Activated CD8-positive, alpha-beta memory T cell treated with anti-CD3 and anti-CD28 coated beads, Interleukin-2, amount 50 U/mL, for 1 hour (primary cell): ENCODE measurements at regions not wholly inside any gene's neighbourhood (a gene's known extent, or its start where the extent isn't known, plus 50 kb on each side); places are given as distances from the start of the nearest gene placed in this dataset.
"Not testable (repeated sequence)": the region's sequence is repeated elsewhere in the genome, so short reads cannot be mapped to it uniquely, and the experiment has no call there.

Experiments
- DNase-seq: peaks from one replicate; pipeline ENCODE4 v3.0.0-alpha.2; 2020; ENCODE audit errors: extremely low read depth

DNA sequence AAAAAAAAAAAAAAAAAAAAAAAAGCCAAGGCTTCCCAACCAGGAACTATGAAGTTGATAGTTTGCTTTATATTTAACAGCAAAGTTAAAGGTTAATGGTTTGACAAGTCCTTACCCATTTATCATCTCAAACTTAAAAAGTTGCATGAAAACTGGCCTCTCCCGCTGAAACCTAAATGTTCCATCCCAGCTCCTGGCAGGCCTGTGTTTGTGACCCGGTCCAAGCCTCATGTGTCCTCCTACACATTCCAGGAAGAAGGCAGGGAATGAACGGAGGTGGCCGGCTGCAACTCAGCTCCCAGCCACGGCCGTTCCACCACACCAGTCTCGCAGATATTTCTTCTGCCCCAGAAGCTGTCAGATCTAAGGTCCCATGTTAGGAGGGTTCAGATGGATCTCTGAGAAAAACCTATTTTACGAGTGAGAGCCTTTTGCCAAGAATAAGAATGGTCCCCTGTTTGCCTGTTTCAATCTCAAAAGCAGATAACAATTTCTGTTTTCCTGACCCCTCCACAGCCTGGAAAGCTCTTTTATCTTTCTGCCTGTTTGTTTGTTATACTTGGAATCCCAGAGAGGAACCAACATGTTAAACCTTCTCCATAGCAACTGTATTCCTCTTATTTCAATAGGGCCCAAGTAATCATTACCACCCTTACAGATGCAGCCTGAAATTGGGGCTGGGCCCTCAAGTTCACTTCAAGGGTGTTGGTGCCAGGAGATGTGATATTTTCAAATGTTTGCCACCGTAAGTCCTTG lies 56.5 kb downstream of the KCTD12 start:
- DNase-seq: no peak

DNA sequence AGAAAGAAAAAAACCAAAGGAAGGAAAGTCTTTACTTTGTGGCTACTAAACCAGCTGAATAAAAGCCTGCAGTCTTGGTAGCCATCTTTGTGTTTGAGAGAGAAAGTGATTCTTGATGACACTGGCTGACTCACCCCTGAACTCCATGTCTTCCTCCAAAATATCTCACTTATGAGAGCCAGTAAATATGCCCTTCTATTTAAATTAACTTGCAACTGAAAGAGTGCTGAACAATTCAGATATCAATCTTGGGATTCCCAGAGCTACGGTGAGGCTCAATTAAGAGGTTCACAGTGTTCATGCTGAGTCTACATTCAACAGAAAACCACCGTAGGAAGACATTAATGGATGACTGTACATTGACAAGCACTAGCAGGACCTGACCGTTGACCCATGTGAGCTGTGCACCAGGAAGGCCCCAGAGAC lies 57.9 kb downstream of the KCTD12 start:
- DNase-seq: no peak

DNA sequence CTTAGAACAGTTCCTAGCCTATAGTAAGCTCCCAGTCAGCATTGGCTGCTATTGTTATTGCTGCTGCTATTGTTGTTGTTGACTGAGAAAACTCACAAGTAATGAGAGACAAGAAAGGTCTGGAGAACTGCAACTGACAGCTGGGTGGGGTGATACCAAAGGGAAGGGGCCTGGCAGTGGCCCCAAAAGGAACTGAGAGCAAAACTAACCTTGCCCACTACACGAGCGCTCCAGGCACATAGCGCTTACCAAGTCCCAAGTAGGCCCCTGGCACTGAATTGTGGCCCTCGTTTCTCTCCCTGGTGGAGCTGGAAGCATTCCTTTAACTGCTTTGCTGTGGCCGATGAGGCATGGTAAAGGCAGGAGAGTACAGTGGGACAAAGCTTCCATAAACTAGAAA lies 59.7 kb downstream of the KCTD12 start:
- no peak for DNase-seq

DNA sequence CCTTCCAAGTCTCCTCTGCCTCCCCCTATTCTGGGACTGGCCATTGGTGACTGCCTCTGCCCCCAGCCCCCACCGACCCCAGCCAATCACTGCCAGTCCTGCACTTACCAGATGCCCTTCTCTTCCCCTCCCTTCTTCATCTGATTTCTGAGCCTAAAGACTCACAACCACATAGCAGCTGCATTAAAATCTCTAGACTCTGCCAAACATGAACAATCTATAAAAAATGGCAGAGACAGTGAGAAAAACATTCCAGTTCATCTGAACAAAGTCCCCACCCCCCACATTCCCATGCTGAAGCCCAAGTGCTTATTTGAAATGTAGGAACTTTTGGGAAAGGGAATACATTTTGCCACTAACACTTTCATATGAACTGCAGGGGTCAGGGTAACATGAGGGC lies 60.8 kb downstream of the KCTD12 start:
- DNase-seq: no peak

DNA sequence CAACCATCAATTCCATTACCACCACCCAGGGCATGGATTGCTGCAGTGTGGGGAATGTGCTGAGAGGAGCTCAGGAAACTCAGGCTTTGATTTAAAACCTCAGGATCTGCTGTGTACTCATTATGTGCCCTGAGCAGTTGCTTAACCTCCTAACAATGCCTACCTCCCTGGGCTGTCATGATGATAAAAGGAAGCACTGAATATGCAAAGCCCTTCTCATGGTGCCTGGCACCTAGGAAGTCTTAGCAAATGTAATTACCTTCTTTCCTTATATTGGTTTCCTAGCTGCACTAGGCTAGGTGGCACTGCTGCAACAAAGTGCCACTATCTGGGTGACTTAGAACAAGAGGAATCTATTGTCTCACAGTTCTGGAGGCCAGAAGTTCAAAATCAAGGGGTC lies 62.2 kb downstream of the KCTD12 start:
- no peak for DNase-seq

DNA sequence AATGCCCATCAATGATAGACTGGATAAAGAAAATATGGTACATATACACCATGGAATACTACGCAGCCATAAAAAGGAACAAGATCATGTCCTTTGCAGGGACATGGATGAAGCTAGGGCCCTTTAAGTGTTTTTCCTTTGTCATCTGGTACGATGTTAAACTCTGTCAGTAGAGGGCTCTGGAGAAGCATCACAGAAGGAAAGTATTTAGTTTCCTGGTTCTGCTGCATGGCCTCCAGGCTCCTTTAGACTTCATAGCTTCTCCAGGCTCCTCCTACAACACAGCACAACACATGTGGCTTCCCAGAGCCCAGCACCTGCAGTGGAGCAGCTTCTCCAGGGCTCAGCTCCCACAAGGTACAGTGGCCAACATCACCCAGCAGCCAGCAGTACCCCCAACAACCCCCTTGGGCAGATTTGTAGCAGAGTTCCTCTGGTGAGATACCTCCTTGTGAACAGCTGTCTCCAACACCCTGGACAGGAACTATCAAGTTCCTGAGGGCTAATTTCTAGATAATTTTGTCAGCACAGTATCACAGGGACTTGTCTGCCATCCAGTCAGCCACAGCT lies 63.4 kb downstream of the KCTD12 start:
- DNase-seq: no peak

DNA sequence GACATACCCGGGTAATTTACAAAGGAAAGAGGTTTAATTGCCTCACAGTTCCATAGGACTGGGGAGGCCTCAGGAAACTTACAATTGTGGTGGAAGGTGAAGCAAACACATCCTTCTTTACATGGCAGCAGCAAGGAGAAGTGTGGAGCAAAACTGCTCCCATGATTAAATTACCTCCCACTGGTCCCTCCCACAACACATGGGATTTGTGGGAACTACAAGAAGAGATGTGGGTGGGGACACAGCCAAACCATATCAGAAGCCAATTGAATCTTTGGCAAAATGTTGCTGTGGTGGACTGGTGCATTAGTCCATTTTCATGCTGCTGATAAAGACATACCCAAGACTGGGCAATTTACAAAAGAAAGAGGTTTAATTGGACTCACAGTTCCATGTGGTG lies 65.0 kb downstream of the KCTD12 start:
- DNase-seq: not testable (repeated sequence)

DNA sequence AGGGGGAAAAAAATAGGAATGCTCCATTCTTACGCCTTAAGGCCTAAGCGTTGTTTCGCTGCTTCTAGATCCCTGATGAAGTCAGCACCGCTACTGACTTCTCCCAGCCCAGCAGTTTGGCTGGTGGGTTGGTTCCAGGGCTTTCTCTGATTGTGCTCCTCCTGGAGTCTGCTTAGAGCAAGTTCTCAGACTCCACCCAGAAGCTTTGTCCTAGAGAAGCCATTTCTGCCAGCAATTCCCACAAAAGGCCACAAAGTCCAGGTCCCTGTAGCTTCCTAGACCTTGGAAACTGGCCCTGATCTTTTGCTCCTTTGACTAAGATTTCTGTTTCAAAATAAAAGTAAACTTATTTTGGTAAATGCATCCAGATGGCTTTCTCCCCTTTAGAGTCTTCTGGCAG lies 65.4 kb downstream of the KCTD12 start:
- DNase-seq: no peak

DNA sequence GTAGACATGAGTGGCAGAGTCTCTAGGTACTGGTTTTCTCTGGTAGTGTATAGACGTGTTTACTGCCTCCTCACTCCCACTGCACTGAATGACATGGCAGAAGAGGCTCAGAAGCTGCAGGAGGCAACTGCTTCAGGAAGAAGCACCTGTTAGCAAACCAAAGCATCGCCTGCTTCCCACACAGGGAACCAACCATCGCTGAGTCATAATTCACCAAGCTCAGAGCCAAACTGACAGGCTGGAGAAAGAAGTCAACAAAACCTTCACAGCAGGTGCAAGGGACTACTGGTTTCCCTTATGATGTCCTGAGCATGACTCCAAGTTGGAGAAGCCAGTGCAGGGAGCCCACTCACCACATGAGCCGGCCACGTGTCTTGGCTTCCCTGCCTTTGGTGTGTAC lies 69.8 kb downstream of the KCTD12 start:
- no peak for DNase-seq

DNA sequence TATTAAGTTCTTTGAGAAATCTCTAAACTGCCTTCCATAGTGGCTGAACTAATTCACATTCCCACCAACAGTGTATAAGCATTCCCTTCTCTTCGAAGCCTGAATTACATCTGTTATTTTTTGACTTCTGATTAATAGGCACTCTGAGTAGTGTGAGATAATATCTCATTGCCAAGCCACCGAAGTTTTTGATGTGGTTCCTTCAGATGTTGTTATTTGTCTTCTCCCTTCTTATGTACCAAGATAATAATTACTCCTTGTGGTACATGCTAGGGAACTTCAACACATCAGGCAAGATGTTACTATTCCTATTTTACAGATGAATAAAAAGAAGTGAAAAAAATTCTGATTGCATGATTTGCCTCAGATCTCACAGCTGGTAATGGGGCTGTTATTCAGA lies 70.9 kb downstream of the KCTD12 start:
- no peak for DNase-seq

DNA sequence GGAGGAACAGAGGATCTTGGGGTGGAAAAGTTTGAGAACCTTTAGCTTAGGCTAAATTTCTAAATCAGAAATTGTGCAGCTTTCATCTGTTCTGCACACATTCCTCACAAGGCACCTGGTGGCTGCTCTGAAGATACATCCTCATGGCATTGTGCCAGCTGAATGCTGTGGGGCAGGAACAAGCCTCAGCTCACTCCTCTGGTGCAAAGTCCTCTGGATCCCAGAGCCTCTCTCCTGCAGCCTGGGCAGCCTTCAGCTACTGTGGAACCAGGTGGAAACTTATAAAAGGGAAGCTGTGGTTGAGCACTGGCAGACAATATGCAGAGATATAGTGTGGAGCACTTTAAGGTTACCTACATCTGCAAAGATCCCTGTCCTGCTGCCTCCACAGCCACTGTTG lies 72.3 kb downstream of the KCTD12 start:
- DNase-seq: no peak

DNA sequence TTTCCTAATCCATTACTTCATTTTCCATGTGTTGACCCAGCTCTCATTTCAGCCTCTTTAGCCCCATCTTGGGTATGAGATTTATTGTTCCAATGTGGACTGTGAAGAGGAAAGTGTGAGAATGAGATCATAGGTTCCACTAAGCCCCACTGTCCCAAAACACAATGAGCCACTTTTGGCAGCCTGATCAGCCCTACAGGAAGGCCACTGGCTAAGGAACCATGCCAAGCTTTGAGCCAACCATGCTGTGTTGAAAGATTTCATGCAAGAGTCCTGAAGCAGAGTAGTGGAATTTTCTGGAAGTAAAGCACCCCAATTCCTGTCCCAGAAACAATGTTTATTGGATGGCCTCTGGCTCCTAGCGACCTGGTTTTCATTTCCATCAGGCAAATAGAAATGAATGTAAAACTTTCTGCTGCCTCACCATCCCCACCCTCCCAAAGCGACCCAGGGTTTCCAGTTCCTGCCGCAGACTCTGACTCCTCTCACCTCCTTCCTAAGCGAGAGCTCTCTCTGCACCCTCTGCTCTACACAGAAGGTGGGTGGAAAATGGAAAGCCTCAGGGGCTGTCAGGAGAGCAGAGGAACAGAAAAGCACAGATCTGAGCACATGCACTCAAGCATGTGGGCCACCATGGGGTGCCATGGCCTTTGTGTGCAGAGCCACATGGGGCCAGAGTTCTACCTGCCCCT lies 73.1 kb downstream of the KCTD12 start:
- DNase-seq: no peak

DNA sequence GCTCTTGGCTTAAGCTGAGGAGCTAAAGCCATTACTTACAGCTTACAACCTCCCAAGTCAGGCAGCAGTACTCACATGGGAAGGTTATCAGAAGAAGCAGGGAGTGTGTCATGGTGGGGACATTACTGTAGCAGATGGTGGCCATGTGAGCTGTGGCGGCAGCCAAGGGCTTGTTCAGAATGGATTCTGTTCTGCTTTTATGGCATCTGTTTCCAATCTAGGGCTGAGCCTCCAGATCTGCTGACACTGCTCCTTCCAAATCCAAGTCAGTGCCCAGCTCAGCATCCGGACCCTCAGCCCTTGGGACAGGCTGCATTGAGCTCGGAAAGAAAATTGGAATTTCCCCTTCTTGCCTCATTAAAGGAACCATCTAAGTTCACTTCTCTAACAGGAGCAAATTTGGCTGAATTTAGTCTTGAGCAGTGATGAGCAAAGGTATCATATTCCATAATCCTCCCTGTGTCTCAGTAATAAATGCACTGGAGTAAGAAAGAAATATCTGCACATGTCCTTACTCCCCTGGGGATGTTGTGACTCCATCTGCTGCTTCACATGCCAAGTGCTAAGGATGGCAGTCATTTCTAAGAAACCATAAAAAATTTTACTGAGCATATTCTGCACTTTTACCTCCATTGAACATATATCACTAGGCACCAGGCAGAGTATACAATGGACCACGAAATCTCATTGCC lies 73.9 kb downstream of the KCTD12 start:
- DNase-seq: no peak

DNA sequence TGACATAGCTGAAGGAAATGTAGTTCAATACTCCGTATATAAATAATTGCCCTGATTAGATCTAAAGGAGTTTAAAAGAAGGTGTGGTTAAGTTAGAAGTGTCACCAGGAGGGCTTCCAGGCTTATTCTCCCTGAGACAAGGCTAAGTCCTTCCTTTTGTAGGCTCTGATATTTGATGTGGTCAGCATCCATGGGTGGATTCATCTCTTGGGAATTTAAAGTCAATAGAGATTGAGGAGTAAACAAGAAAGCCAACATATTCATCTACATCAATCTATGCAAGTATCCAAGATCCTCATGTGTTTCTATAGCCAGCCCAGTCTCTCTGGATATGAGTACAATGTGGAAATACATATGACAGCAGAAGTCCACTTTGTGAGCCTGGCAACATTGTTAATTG lies 76.8 kb downstream of the KCTD12 start:
- no peak for DNase-seq

DNA sequence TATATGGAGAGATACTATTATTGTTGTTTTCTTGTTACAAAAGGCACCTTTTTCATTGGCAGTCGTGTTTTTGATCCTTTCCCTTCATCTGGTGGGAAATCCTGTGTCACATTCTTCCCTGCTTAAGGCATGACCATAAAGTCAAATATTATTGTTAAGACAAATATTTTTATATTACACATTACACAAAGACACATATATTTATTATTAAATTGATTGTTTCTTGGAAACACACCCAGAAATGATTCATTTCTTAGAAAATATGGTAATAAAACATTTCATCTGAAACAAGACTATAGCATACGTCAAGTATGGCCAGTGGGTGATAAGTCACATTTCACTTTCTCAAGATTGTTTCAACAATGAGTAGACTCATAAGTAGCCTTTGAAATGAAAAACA lies 77.3 kb downstream of the KCTD12 start:
- no peak for DNase-seq

DNA sequence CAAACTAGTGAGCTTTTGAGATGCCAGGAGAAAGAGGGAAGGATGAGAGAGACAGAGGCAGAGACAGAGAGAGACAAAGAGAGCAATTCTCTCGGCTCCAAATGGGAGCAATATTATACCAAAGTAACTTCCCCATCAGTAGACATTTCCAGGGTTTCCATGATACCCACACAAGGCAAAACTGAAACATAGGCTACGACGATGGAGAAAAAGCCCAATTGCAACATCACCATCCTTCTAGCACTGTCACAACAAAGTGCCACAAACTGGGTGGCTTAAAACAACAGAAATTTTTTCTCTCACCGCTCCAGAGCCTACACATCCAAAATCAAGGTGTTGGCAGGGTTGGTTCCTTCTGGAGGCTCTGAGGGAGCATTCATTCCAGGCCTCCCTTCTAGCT lies 81.4 kb downstream of the KCTD12 start:
- DNase-seq: no peak

DNA sequence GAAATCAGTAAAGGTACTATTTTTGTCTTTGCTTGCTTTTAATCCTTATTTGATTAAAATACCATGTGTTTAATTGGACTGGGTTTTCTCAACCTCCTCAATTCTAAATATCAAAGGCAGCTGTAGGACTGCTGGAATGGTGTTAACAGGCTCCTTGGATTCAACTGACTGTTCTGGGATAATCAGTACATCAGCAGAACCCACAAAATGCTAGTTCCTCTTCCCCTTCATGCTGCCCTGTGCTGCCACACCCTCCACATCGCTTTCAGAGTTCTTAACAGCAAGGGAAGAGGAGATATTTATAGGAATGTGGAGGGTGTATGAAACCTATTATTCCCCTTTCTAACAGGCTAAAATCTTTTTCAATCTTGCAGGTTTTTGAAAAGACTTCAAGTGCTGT lies 82.4 kb downstream of the KCTD12 start:
- DNase-seq: no peak

DNA sequence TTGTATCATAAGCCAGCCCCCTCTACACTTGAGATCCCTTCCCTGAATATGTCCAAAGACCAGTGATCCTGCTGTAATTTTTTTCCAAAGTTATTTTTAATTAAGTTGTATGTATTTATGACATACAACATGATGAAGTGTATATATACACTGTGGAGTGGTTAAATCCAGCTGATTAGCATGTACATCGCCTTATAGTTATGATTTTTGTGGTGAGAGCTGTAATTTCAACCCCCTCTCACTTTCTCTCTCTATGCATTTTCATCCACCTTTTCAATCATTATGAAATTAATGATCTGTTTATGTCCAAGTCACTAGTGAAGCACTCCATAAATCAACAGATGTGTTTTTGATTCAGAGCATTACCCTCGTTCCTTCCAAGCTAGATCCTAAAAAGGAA lies 85.3 kb downstream of the KCTD12 start:
- no peak for DNase-seq

DNA sequence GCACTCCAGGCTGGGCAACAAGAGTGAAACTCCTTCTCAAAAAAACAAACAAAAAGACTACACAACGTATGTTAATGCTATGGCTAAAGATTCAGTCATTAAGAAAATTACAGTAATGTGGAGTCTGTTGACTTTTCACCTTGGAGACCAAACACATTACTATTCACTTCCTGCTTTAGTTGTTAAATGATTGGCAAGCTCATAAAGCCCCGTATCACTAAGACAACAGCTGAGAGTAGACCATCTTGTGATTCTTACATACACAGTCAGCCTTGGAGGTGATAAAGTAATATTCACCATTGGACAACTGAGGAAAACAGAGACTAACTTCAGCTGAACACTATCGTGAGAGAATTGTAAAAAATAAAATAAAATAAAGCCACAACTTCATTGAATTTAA lies 86.5 kb downstream of the KCTD12 start:
- DNase-seq: no peak

DNA sequence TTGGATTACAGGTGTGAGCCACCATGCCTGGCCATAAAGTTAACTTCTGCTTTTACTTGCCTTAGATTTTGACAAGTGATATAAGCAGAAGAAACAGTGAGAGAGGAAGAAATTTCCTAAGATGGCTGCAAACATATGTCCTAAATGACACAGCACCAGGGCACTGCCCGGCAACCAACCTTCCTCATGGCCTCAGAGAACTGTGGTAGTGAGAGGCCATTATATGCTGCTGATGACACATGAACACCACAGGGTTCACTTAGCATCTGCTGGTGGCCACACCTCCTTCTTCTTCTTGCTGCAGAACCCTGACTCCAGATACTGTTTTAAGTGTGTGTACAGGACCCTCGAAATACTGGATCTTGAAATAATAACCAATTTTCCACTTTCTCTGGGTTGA lies 88.2 kb downstream of the KCTD12 start:
- DNase-seq: no peak

DNA sequence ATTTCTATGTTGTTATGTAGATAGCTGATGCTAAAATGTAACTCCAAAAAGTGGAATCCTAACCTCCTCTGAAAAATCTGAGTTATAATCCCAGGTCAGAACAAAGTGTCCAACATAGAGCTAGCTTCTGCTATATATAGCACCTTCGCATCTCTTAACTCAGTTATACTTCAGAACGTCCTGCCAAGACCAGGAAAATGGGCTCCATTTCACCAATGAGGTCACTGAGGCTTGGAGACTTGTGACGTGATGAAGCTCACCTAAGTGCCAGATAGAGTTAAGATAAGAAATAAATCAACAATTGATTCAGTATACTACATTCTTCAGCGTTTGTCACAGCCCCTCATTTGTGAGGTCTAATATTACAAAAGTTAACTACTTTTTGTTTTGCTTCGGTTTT lies 88.8 kb downstream of the KCTD12 start:
- no peak for DNase-seq

DNA sequence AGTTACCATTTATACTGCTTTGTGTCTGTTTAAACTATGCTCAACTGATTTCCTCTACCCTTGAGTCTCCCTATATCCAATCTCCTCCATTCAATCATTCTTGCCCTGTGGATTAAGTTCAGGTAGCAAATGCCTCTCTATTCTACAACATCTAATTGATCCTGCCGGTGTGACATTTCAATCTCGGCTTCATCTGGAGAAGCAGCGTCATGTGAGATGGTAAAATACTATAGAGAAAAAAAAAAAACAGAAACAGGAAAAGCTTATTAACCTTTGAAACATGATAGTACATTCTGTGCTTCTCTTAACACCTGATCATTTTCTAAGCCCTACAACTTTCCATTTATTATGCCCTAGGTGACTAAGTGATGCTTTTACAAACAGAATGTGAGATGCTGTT lies 89.4 kb downstream of the KCTD12 start:
- DNase-seq: no peak
